AML-193 (cell line): ENCODE measurements at regions not wholly inside any gene's neighbourhood (a gene's known extent, or its start where the extent isn't known, plus 50 kb on each side); places are given as distances from the start of the nearest gene placed in this dataset.
A peak's percentile ranks its signal among the peaks of the same experiment; 100 is the strongest.

ENCODE experiments used
- DNase-seq, 2 experiments: peaks; one replicate each; lab custom pipeline; 2025; lab: John Stamatoyannopoulos, UW

DNA sequence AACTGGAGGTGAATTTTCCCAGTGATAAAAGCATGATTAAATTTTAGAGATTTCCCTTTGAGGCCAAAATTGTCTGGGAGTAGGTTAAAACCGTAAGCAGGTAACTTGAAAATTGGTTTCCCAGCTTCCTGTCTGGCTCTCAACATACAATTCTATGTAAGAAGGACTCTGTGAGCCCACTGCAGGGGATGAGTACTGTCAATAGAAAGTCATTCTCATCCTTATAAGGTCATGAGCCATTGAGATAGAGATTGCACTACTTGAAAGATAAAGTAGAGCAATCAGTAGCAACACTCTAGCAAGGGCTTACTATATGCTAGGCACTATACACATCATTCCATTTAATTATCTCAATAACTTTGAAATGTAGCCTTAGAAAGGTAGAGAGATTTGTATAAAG, 225.6 kb upstream of the HMGA2 start:
- DNase-seq, result no peak

DNA sequence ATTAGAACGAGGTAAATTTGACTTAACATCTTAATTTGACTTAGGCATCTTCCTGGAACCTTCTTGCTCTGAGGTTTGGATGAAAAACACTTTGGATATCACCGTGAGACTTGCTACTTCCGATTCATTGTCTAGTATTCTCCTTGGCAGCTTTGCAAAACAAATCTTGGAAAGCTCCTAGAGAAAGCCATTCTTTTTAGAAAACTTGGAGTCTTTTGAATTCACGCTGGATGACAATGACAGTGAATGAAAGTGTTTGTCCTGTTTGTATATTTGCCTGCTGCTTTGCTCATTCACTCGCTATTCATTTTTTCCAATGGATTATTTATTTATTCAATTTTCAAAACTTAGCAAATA, 222.1 kb upstream of the HMGA2 start:
- no peak for DNase-seq

DNA sequence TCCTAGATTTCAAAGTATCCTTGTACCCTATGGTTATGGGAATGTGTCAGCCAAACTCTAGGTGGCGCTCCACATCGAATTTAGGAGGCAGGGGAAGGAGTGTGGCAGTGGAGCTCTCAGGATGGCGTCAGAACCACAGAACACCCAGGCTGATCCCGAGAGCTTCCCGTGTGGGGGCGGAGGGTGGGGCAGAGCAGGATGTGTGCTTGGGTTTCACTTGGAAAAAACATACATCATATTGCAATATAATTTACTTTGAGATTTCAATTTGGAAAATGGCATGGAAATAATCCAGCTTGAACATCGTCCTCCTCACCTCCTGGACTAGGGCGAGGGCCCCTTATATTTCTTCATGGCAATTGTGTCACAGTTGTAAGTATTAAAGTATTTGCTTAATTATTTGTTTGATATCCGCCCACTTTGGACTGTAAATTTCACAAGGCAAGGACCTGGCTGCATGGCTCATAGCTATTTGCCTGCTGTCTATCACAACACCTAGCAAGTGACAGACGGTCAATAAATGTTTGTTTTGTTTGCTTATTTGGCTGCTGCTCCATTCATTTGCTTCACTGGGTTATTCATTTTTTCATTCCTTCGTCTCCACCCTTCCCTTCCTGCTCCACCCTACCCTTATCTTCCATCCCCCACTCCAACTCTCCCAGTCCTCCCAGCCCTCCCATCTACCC, 221.5 kb upstream of the HMGA2 start:
- peak; percentile 36 to 69 for DNase-seq

DNA sequence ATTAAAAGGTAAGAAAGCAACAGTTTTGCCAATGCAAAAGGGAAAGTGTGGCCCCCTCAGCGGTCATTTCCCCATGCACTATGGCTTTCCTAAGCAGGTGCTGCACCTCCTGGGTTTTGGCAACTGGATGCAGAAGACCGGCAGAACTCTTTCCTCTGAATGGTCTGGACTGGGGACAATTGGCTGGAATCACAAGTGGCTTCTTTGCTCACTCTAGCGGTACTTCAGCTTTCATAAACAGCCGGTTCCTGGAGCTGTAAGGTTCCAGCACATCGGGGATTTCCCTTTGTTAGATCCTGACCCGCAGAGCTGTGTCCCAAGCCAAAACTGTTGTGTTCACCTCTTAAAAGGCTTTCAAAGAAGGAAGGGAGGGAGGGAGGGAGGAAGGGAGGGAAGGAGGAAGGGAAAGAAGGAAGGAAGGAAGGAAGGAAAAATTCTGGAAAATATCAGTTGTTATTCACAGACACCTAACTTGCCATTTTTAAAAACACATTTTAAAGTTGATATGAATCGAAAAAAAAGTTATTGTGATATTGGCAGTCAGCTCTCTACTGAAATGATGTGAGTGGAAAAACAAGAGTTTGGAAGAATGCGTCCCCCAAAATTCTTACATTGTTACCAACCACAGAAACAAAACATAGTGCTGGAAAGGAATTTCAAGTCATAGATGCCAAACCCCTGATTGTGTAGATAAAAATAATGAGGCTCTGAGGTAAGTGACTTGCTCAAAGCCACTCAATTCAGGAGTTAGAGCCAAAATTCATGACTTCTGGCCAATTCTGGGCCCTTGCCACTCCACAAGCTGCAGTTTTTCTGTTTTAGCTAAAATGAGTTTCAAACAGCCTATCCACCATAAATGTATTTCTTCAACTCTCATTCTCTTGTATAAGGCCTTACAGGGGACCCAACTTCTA, 220.6 kb upstream of the HMGA2 start:
- no peak for DNase-seq

DNA sequence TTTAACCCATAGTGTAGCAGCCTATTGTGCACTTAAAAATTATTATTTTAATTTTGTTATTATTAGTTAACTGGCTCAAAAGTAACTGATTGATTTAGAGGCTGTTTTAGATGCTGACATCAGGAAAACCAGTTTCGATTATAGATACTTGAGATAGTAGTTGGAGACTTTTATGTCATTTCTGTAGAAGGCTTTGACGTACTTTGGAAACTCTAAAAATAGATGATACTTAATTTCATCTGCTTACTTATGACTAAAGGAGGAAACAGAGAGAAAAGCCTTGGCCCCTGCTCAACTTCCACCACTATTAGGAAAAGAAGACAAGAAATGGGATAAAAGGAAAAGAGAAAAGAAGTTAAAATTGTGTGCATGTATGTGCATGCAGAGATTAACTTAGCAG, 219.3 kb upstream of the HMGA2 start:
- no peak for DNase-seq

GRCh38 chr12:65606008-65606766, 218.1 kb upstream of the HMGA2 start:
- DNase-seq, result no peak

DNA sequence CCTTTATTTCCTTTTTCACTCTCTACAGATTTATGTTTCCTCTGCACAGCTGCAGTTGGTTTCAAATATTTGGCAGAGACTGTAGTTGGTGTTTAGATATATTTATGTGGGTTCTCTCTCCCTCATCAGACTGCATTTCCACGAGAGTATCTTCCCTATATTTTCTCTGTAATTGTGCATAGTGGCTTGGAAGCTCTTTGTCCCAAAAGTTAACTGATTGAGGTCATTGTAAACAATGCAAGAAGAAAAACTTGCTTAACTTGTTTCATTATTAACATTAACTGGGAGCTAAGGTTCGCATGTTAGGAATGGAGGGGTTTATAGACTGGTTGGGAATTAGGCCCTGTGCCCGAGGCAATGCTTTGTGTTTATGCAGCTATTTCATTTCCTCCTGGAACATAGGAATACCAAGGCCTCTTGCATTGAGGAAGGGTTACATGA, 216.9 kb upstream of the HMGA2 start:
- no peak for DNase-seq

DNA sequence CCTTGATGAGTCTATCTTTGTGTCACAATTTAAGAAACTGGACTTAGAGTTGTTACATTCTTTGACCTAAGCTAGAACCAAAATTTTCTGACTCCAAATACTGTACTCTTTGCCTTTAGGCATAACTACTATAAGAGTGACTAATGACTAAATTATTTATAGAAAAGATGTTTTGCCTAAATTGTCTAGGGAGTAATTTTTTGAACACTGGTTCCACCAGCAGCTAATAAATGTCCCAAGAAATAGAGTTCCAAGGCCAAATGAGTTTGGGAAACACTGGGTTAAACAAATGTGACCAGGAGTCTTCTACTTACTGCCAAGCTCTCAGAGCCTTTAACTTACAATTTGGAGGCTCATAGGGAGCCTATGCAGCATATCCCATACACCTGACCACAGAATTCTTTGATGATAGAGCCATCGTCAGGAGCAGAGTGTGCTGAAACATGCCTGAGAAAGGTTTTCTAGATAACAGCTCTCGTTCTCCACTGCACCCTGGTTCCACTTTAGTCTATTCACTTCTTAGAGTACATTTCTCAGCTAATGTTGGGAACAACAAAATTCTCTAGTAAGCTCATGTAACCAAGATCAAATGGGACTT, 215.9 kb upstream of the HMGA2 start:
- DNase-seq, result no peak

- no peak for DNase-seq
Observed at GRCh38 chr12:65609359-65609771, 214.9 kb upstream of the HMGA2 start.

- no peak for DNase-seq
Observed at GRCh38 chr12:65611396-65611795, 212.9 kb upstream of the HMGA2 start.

DNA sequence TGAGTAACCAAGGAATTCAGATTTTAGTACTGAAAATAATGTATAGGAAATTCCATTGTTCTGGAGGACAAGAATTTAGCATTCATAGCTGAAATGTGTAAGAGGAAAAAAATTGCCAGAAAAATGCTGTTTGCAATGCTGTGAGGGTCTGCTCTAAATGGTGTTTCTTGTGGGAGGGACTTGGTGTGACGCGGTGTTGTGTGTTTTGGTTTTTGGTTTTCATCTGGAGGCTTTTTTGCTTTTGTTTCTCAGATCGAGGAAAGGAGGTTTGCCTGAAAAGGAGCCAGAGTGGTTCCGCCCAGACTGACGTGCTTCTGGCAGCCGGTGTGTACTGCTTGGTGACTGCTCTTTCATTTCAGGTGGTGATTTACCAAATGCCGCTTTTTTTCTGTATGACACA, 211.8 kb upstream of the HMGA2 start:
- DNase-seq, result no peak

GRCh38 chr12:65613692-65614091, 210.6 kb upstream of the HMGA2 start:
- DNase-seq, result no peak

GRCh38 chr12:65614259-65614889, 209.9 kb upstream of the HMGA2 start:
- DNase-seq, result peak in 1 of 2 experiments; percentile 9

DNA sequence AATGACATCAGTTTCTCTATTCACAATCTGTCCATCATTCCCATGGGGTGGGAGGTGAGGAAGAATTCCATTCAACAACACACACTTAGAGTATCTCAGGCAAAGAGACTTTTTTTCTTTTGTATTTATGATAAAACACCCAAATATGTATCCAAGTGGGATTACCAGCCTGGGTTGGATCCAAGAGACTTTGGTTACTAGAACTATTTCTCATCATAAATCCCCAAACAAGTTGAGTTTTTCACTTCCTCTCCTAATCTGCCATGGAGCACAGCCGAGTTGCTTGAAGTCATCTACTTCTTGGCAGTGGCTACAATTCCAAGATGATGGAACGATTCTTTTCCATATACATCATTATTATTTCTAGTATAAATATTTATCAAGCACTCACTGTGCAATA, 209.2 kb upstream of the HMGA2 start:
- no peak for DNase-seq

DNA sequence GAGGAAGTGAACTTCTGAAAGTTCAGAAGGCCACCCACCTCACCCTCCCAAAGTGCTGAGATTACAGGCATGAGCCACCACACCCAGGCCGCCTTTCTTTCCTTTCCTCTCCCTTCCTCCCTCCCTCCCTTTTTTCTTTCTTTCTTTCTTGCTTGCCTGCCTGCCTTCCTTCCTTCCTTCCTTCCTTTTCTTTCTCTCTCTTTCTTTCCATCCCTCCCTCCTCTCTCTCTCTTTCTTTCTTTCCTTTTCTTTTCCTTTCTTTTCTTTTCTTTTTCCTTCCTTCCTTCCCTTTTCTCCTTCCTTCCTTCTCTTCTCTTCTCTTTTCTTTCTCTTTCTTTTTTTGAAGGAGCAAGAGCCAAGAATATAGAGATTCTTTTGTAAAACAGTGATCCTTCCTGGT, 208.3 kb upstream of the HMGA2 start:
- DNase-seq, result no peak

- DNase-seq, result no peak
Observed at GRCh38 chr12:65618588-65618987, 205.7 kb upstream of the HMGA2 start.

DNA sequence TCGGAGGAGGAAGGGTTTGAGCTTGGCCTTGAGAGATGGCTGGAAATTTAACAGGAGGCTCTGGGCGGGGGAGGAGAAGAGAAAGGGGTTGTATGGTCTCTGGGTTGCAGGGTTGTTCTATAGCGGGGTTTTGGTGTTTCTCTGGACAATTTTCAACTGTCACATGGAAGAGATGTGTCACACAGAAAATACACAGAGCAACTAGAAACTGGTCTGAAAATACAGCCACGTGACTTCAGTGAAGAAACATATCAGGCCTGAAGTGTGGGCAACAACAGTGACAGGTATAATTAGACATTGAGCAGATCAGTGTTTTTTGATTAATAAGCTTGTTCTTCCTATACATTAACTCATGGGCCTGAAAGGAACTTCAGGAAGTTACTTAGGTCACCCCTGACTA, 205.3 kb upstream of the HMGA2 start:
- no peak for DNase-seq

DNA sequence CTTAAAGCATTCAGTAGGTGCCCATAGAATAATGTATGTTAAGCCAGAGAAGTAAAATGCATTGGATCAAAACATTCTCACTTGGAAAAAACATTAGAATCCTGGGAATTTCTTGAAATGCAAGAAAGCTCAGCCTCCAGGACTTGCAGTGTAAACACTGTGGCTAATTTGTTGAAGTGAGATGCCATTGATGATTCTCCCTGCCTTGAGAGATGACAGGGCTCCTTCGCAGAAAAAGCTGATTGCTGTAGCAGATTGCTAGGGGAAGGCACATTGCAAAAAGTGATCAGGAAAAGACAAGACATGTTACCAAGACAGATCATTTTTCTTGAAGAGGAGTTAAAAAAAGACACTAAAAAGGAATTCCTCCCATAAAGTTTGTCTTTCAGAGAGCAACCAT, 204.2 kb upstream of the HMGA2 start:
- no peak for DNase-seq

DNA sequence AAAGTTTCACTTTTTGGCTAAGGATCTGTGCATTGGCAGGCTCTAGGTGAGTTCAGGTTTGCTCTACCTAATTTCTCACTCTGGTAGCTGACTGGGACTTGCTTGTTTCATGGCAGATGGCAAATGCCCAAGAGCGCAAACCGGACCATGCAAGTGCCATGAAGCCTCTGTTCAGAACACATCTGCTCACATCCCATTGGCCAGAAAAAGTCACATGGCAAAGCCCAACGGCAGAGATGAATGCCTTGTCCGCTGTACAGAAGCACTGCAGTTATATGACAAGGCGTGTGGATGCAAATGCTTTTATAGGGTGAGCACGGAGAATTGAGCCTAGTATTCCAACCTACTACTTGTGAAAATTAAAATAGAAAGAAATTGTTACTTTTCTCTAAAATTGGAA, 202.2 kb upstream of the HMGA2 start:
- DNase-seq, result no peak

GRCh38 chr12:65623507-65623906, 200.8 kb upstream of the HMGA2 start:
- DNase-seq, result no peak

GRCh38 chr12:65624554-65625086, 199.7 kb upstream of the HMGA2 start:
- DNase-seq, result no peak

GRCh38 chr12:65628061-65628460, 196.2 kb upstream of the HMGA2 start:
- no peak for DNase-seq
